ENCODE measurements at regions not wholly inside any gene's neighbourhood (a gene's known extent, or its start where the extent isn't known, plus 50 kb on each side); places are given as distances from the start of the nearest gene placed in this dataset.

GRCh38 chr3:23055733-23056376 is 147.3 kb upstream of the UBE2E2 start:
- no peak for TF ChIP-seq POLR2AphosphoS5 (IDR thresholded peaks at IDR 0.05; ENCODE audit: borderline replicate concordance, low read depth, low read length)
- TF ChIP-seq EZH2 (IDR thresholded peaks at IDR 0.05), result no peak
- no peak for TF ChIP-seq FOXP2 (optimal IDR thresholded peaks at IDR 0.05; ENCODE audit: control extremely low read depth, extremely low read length, insufficient read depth)
- H3K9me3 ChIP-seq (ENCODE audit: low read depth, low read length), result no peaks in the 10 kb centered on the region
- H3K27ac ChIP-seq, result no peak overlapping the region
- no peak overlapping the region for H3K4me3 ChIP-seq
- no peak for DNase-seq (ENCODE audit: low read depth, low spot score)
- no peak overlapping the region for H3K9ac ChIP-seq (ENCODE audit: insufficient read length)
- H3K36me3 ChIP-seq (ENCODE audit: insufficient read depth, low read length), result no peaks in the 10 kb centered on the region

- DNase-seq (ENCODE audit: low read depth, low spot score), result no peak
- Histone ChIP-seq H3K36me3 (ENCODE audit: insufficient read depth, low read length) (no peaks in the 10 kb centered on the region), H3K9ac (ENCODE audit: insufficient read length) (no peak overlapping the region), H3K27ac (no peak overlapping the region), H3K4me3 (no peak overlapping the region), H3K9me3 (ENCODE audit: low read depth, low read length) (no peaks in the 10 kb centered on the region)
- no peak for TF ChIP-seq FOXP2 (optimal IDR thresholded peaks at IDR 0.05; ENCODE audit: control extremely low read depth, extremely low read length, insufficient read depth)
- no peak for TF ChIP-seq EZH2 (IDR thresholded peaks at IDR 0.05)
- no peak for TF ChIP-seq POLR2AphosphoS5 (IDR thresholded peaks at IDR 0.05; ENCODE audit: borderline replicate concordance, low read depth, low read length)
Observed at GRCh38 chr3:23062582-23062981, 140.5 kb upstream of the UBE2E2 start.

- TF ChIP-seq EZH2 (IDR thresholded peaks at IDR 0.05), result no peak
- no peak for TF ChIP-seq FOXP2 (optimal IDR thresholded peaks at IDR 0.05; ENCODE audit: control extremely low read depth, extremely low read length, insufficient read depth)
- no peak for TF ChIP-seq POLR2AphosphoS5 (IDR thresholded peaks at IDR 0.05; ENCODE audit: borderline replicate concordance, low read depth, low read length)
- no peak overlapping the region for H3K4me3 ChIP-seq
- no peaks in the 10 kb centered on the region for H3K36me3 ChIP-seq (ENCODE audit: insufficient read depth, low read length)
Observed at GRCh38 chr3:23062982-23063381, 140.1 kb upstream of the UBE2E2 start.

GRCh38 chr3:23067116-23067515 is 136.0 kb upstream of the UBE2E2 start:
- Histone ChIP-seq H3K9ac (ENCODE audit: insufficient read length) (no peak overlapping the region), H3K4me3 (no peak overlapping the region), H3K36me3 (ENCODE audit: insufficient read depth, low read length) (no peaks in the 10 kb centered on the region), H3K9me3 (ENCODE audit: low read depth, low read length) (no peaks in the 10 kb centered on the region), H3K27ac (no peak overlapping the region)
- no peak for TF ChIP-seq POLR2AphosphoS5 (IDR thresholded peaks at IDR 0.05; ENCODE audit: borderline replicate concordance, low read depth, low read length)
- TF ChIP-seq FOXP2 (optimal IDR thresholded peaks at IDR 0.05; ENCODE audit: control extremely low read depth, extremely low read length, insufficient read depth), result no peak
- TF ChIP-seq EZH2 (IDR thresholded peaks at IDR 0.05), result no peak
- no peak for DNase-seq (ENCODE audit: low read depth, low spot score)

More at GRCh38 chr3:23062982-23063381, 140.1 kb upstream of the UBE2E2 start:
- H3K9me3 ChIP-seq (ENCODE audit: low read depth, low read length), result no peaks in the 10 kb centered on the region
- no peak for DNase-seq (ENCODE audit: low read depth, low spot score)
- no peak overlapping the region for H3K27ac ChIP-seq
- H3K9ac ChIP-seq (ENCODE audit: insufficient read length), result no peak overlapping the region

GRCh38 chr3:23068016-23068728 is 135.0 kb upstream of the UBE2E2 start:
- DNase-seq (ENCODE audit: low read depth, low spot score), result no peak
- Histone ChIP-seq H3K9me3 (ENCODE audit: low read depth, low read length) (no peaks in the 10 kb centered on the region), H3K4me3 (no peak overlapping the region), H3K9ac (ENCODE audit: insufficient read length) (no peak overlapping the region), H3K36me3 (ENCODE audit: insufficient read depth, low read length) (no peaks in the 10 kb centered on the region), H3K27ac (no peak overlapping the region)
- no peak for TF ChIP-seq EZH2 (IDR thresholded peaks at IDR 0.05)
- no peak for TF ChIP-seq FOXP2 (optimal IDR thresholded peaks at IDR 0.05; ENCODE audit: control extremely low read depth, extremely low read length, insufficient read depth)
- no peak for TF ChIP-seq POLR2AphosphoS5 (IDR thresholded peaks at IDR 0.05; ENCODE audit: borderline replicate concordance, low read depth, low read length)

- H3K9me3 ChIP-seq (ENCODE audit: low read depth, low read length), result no peaks in the 10 kb centered on the region
- H3K9ac ChIP-seq (ENCODE audit: insufficient read length), result no peak overlapping the region
- no peaks in the 10 kb centered on the region for H3K36me3 ChIP-seq (ENCODE audit: insufficient read depth, low read length)
- H3K27ac ChIP-seq, result no peak overlapping the region
- no peak overlapping the region for H3K4me3 ChIP-seq
- TF ChIP-seq EZH2 (IDR thresholded peaks at IDR 0.05) (no peak), FOXP2 (optimal IDR thresholded peaks at IDR 0.05; ENCODE audit: control extremely low read depth, extremely low read length, insufficient read depth) (no peak), POLR2AphosphoS5 (IDR thresholded peaks at IDR 0.05; ENCODE audit: borderline replicate concordance, low read depth, low read length) (no peak)
- no peak for DNase-seq (ENCODE audit: low read depth, low spot score)
Observed at GRCh38 chr3:23071296-23071695, 131.8 kb upstream of the UBE2E2 start.

GRCh38 chr3:23071758-23072157 is 131.4 kb upstream of the UBE2E2 start:
- Histone ChIP-seq H3K27ac (no peak overlapping the region), H3K4me3 (no peak overlapping the region), H3K9ac (ENCODE audit: insufficient read length) (no peak overlapping the region), H3K9me3 (ENCODE audit: low read depth, low read length) (no peaks in the 10 kb centered on the region), H3K36me3 (ENCODE audit: insufficient read depth, low read length) (no peaks in the 10 kb centered on the region)
- TF ChIP-seq EZH2 (IDR thresholded peaks at IDR 0.05) (no peak), POLR2AphosphoS5 (IDR thresholded peaks at IDR 0.05; ENCODE audit: borderline replicate concordance, low read depth, low read length) (no peak), FOXP2 (optimal IDR thresholded peaks at IDR 0.05; ENCODE audit: control extremely low read depth, extremely low read length, insufficient read depth) (no peak)
- no peak for DNase-seq (ENCODE audit: low read depth, low spot score)

- no peak overlapping the region for H3K4me3 ChIP-seq
- H3K9me3 ChIP-seq (ENCODE audit: low read depth, low read length), result no peaks in the 10 kb centered on the region
- no peak overlapping the region for H3K27ac ChIP-seq
- H3K36me3 ChIP-seq (ENCODE audit: insufficient read depth, low read length), result no peaks in the 10 kb centered on the region
- DNase-seq (ENCODE audit: low read depth, low spot score), result no peak
- no peak overlapping the region for H3K9ac ChIP-seq (ENCODE audit: insufficient read length)
- TF ChIP-seq FOXP2 (optimal IDR thresholded peaks at IDR 0.05; ENCODE audit: control extremely low read depth, extremely low read length, insufficient read depth) (no peak), POLR2AphosphoS5 (IDR thresholded peaks at IDR 0.05; ENCODE audit: borderline replicate concordance, low read depth, low read length) (no peak), EZH2 (IDR thresholded peaks at IDR 0.05) (no peak)
Observed at GRCh38 chr3:23072693-23073092, 130.4 kb upstream of the UBE2E2 start.

Data from SK-N-MC (cell line).